NB4 (cell line): ENCODE measurements at regions not wholly inside any gene's neighbourhood (a gene's known extent, or its start where the extent isn't known, plus 50 kb on each side); places are given as distances from the start of the nearest gene placed in this dataset.

Experiments used
- CTCF ChIP-seq: IDR thresholded peaks from one replicate; pipeline ENCODE4 v1.5.1; 2012; ENCODE audit warnings: low read depth, low read length
- MAX ChIP-seq: IDR thresholded peaks from 2 replicates; pipeline ENCODE4 v1.6.1; 2011; ENCODE audit warnings: low read depth, low read length
- MYC ChIP-seq: IDR thresholded peaks from 2 replicates; pipeline ENCODE4 v1.6.1; 2011; ENCODE audit warnings: low read depth, low read length
- POLR2A ChIP-seq: IDR thresholded peaks from 2 replicates; pipeline ENCODE4 v1.6.1; 2011; ENCODE audit warnings: mild to moderate bottlenecking; ENCODE audit not compliant: insufficient read length; ENCODE audit errors: extremely low read depth

DNA sequence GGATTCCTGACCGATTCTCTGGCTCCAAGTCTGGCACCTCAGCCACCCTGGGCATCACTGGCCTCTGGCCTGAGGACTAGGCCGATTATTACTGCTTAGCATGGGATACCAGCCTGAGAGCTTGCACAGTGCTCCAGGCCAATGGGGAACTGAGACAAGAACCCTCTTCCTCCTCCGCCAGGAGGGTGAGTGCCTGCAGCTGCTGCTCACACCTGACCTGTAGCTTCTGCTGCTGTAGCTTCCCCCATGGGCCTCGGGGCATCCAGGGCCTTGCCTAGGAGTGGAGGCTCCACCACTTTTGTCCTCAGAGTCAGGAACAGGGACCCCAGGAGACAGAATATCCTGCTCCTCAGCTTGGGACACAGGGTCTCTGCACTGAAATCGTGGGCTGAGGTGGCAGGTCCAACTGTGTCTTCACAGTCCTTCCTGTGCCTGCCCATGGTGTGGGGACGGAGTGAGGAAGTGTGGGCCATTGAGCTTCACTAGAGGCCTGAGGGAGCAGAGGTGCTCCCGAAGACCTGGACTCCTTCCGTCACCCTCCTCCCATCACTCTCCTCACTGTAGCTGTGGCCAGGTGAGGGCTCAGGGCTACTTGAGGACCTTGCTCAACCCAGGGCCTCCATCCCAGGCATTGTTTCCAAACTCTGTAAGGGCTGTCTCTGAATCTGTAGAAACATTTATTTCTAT is 103.8 kb downstream of the ZNF280B start:
- TF ChIP-seq MAX (no peak), CTCF (no peak), POLR2A (no peak), MYC (no peak)
